ENCODE measurements at regions not wholly inside any gene's neighbourhood (a gene's known extent, or its start where the extent isn't known, plus 50 kb on each side); places are given as distances from the start of the nearest gene placed in this dataset.
"Not testable (repeated sequence)": the region's sequence is repeated elsewhere in the genome, so short reads cannot be mapped to it uniquely, and the experiment has no call there.

DNA sequence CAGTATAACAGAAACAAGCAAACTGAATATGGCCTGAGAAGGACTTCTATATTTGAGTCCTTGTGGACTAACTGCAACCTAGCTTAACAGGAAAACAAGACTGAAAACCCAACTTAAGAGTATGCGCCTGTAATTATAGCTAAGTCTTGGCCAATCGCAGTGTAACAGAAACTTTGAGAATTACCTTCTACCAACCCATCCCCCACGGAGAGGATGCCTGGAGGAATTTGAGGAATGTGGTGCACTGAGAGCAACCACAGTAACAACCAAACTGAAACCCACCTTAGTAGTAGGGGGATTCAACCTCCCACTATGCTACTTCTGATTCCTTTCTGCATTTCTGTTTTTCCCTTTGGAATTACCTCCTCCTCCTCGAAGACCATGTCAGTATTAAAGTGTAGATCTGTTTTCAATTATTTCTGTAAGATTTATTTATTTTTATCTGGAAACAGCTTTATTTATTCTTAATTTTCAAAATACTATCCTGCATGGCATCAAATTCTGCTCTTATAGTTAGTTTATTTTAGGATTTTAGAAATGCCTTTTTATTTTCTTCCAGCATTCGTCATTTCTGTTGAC is 393.6 kb downstream of the KCNA4 start:
- DNase-seq (ENCODE audit: low spot score): no peak

DNA sequence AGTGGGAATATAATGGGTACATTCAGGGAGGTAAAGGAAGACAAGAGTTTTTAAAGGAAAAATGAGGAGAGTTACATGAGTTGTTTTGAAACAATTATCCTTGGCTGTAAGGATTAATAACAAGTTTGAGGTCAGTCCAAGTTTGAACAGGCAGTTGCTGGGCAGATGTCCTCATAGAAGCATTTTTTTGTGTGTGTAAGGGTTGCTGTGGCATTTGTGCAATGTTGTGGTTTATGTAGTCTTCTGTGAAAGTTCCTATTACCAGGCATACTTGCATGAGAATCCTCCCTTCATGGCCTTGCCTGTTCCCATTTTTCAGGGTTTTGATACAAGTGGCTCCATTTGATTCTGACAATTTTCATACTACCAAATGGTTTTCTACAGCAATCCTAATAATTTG is 400.2 kb downstream of the KCNA4 start:
- DNase-seq (ENCODE audit: low spot score): peak; percentile 70

DNA sequence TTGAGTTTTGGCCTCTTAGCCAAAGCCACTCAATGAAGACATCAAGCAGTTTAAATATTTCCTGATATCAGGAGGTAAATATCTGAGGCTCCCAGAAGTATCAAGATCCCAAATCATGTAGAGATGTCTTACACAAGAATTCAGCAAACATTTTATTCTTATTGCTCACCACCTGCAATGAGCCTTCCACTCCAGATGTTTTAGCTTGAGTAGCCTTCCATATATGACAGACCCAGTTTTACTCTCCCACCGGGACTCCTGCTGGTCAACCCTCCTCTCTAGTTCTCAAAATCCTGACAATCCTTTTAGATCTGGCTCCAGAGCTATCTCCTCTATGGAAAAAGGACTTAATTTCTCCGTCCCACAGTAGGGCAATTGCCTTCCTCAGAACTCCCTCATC is 404.4 kb downstream of the KCNA4 start:
- peak; percentile 37 for DNase-seq (ENCODE audit: low spot score)

GRCh38 chr11:29606330-29607031 is 410.3 kb downstream of the KCNA4 start:
- no peak for DNase-seq (ENCODE audit: low spot score)

DNA sequence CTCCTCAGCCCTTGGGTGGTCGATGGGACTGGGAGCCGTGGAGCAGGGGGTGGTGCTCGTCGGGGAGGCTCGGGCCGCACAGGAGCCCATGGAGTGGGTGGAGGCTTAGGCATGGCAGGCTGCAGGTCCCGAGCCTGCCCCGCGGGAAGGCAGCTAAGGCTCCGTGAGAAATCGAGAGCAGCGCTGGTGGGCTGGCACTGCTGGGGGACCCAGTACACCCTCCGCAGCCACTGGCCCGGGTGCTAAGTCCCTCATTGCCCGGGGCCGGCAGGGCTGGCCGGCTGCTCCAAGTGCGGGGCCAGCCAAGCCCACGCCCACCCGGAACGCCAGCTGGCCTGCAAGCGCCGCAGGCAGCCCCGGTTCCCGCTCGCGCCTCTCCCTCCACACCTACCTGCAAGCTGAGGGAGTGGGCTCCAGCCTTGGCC is 416.7 kb downstream of the KCNA4 start:
- not testable (repeated sequence) for DNase-seq (ENCODE audit: low spot score)

DNA sequence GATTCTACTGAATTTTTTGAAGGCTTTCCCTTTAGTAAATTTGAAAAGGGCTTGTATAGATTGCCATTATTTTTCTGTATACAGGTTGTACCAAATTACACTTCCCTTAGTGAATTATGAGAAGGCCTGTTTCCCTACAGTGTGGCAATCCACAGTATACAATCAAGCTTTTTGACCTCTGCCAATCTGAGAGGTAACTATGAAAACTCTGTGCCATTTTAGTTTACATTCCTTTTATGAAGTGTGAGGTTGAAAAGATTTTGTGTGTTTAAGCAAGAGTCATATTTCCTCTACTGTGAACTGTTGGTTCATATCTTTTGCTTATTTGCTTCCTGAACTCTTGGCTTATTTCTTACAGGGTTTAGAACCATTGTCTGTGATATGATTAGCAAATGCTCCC is 432.5 kb downstream of the KCNA4 start:
- DNase-seq (ENCODE audit: low spot score): no peak

- DNase-seq (ENCODE audit: low spot score): no peak
These were observed 438.0 kb downstream of the KCNA4 start for GRCh38 chr11:29578806-29579205.

DNA sequence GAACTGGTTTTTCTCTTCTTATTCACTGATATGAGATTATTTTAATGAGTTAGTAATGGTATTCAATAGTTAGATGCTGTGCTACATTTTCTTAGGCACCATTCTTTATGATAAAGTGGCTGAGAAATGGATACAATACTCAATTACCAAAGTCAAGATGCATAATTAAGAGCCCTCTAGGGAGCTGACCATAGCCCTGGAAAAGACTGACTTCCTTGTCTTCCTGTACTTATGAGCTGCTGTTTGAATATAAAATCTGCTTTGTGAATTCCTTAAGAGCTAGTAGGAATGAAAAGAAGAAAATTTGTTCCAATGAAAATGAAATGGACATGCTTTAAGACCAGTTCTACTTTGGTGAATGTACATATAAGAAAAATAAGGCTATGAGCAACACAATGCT is 452.3 kb downstream of the KCNA4 start:
- DNase-seq (ENCODE audit: low spot score): no peak

- no peak for DNase-seq (ENCODE audit: low spot score)
These were observed 454.6 kb downstream of the KCNA4 start for GRCh38 chr11:29562183-29562582.

GRCh38 chr11:29553990-29554389 is 462.8 kb downstream of the KCNA4 start:
- DNase-seq (ENCODE audit: low spot score): no peak

DNA sequence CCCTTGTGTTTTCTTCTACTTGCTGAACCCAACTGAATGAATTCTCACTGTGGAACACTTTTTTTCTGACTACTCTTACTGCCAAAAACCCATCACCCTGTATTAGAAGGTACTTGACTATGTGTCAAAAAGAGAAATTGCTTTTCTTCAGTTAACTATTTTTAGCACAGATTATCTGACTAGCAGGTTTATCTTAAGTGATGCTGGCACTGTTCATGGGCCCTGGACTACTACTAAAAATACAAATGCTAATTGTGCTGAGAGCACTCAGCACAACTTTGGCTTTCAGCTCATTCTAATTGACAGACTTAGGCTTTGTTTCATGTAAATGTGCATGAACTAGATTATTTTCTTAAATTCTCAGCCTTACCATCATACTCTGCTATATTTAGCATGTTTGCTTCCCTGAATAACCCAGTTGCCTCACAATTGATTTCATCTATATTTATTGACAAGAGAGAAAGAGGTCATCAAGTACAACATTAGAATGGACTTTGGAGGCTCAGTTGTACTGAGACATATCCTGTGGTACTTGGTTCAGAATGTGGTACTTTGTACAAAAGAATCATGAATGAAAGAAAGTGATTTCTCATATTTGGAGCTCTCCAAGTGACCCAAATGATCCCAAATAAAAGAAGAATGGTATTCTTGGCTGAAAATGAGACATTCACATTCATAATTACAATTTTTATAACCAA is 478.3 kb downstream of the KCNA4 start:
- no peak for DNase-seq (ENCODE audit: low spot score)

DNA sequence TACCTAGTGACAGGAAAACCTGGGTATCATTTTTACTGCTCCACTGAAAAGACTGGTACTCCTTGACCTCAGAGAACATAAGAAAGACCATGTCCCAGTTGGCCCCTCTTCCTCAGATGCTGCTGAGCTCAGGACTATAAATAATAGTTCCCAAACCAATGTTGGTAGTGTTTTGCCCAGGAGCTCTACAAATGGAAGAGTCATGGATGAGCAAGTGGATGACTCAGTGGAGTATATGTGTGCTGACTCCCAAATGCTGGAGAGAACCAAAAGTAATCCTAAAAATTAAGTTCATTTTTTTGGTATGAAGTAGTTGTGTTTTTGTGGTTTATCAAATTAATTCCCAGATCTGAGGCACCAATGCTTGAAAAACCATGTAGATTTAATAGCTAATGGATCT is 482.0 kb downstream of the KCNA4 start:
- peak; percentile 79 for DNase-seq (ENCODE audit: low spot score)

DNA sequence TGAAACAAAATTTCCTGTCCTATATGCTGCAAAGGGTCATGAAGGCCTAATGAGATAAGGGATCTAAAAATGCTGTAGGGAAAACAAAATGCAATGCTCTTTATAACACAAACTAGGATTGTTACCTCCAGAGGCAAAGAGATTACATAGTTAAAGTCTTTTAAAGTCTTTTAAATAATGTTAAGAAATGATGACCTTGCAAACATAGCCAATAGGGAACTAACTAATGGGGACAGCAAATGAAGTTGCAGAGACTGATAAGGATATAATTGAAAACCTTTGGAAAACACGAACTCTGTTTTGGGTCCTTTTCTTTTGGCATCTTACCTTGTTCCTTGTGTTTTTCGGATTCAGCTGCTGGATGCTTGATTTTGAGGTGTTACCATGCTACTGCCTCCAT is 485.9 kb downstream of the KCNA4 start:
- no peak for DNase-seq (ENCODE audit: low spot score)

- DNase-seq (ENCODE audit: low spot score): peak; percentile 39
These were observed 489.4 kb downstream of the KCNA4 start for GRCh38 chr11:29527391-29527936.

DNA sequence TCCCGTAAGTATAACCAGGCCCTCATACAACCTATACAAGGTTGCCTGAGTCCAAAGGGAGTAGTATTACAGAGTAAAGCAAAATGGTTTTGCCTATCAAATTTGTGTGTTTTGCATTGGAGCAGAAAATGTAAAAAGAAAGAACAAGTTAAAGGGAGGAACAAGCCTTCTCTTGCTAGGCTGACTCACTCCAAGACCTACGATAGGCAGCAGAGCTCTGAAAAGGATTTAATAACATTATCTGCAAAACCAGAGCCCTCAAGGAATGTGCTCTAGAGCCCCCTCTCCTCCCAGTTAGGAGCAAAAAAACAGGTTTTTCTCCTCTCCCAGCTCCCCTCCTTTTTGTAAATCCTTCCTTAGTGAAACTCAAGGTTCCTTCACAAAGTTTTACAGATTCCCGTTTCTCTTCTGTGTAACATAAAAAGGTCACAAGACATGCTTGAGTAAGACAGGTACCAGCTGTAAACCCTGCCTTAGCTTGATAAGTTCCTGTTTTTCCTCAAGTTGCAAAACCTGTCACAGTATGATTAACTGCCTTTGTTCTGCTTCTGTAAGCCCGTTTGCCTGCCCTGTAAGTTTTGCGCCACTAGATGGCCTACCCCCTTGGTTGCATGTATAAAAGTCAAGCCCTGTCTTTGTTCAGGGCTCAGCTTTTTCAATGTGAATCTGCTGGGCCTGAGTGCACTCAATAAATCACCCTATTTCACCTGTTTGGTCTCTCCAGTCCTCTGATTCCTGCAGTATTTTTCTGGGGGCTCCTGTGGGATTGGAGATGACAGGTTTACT is 498.2 kb downstream of the KCNA4 start:
- no peak for DNase-seq (ENCODE audit: low spot score)

GRCh38 chr11:29511394-29511793 is 505.4 kb downstream of the KCNA4 start:
- no peak for DNase-seq (ENCODE audit: low spot score)

DNA sequence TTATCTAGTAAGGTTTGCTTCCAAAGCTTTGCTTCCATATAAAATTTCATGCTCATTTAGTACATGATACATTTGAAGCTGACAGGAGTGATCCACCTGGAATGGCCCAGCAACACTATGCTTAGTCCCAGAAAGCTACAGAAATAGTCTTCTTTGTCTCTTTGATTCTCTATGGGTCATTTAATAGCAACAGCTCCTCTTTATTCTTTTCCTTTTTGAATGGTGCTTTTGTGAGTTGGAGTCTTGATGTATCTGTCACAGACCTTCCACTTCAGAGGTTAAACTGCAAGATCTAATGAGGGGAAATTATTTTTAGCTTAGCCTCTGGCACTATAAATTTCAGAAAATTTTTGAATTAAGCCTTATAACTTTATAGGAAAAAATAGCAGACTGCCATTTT is 509.5 kb downstream of the KCNA4 start:
- DNase-seq (ENCODE audit: low spot score): no peak

DNA sequence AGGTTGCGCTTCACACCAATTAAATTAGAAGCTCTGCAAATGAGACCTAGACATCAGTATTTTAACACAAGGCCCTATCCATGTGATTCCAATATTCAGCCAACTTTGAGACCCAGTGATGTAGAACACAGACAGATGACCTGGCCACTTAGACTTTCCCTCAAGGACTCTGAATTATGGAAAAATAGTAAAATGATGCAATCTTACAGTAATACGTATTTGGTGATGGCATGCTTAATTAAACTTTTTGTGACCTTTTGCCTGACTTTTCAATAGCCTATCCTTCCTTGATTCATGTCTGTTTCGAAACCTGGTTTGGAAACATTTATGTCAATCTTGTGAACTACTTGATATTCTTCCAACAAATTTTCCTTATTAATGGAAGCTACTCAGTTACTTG is 521.2 kb downstream of the KCNA4 start:
- DNase-seq (ENCODE audit: low spot score): no peak

- DNase-seq (ENCODE audit: low spot score): peak; percentile 10
These were observed 525.9 kb downstream of the KCNA4 start for GRCh38 chr11:29490938-29491337.

GRCh38 chr11:29486301-29486700 is 530.5 kb downstream of the KCNA4 start:
- DNase-seq (ENCODE audit: low spot score): no peak

DNA sequence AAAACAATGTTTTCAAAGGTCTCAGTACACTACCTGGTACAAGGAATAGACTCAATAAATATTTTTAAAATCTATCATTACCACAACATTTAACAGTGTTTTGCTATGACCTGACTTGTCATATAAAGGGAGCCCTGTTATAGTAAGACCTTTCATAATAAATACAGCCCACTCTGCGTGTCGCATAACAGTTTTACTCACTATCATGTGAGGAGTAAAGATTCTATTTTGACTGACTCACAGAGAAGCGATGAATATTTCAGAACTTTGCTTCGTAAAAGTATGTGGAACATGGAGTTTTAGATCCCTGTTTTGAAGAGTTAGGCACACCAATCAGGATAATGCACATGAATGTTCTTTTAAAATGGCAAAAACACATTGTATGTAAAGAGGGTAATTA is 531.2 kb downstream of the KCNA4 start:
- DNase-seq (ENCODE audit: low spot score): no peak

GRCh38 chr11:29484548-29484947 is 532.3 kb downstream of the KCNA4 start:
- no peak for DNase-seq (ENCODE audit: low spot score)
